Neural cell (in vitro differentiated cells): ENCODE measurements at regions not wholly inside any gene's neighbourhood (a gene's known extent, or its start where the extent isn't known, plus 50 kb on each side); places are given as distances from the start of the nearest gene placed in this dataset.

ENCODE experiments used
- H2AFZ ChIP-seq: fragments of 200-600, 300-800 bp; sonication (generic), shearing (Covaris generic); 2 replicates; pipeline ENCODE4 v1.6.0; 2014; ENCODE audit warnings: low read depth, mild to moderate bottlenecking, antibody characterized with exemption, low read length, moderate library complexity
- H3F3A ChIP-seq: fragments of 200-600 bp; shearing (Covaris generic); 2 replicates; pipeline ENCODE4 v1.6.1; 2016; ENCODE audit warnings: mild to moderate bottlenecking, moderate library complexity, mixed read lengths, antibody characterized with exemption, low read length; ENCODE audit not compliant: insufficient read depth, poor library complexity, severe bottlenecking
- H3K27ac ChIP-seq: fragments of 200-600, 300-800 bp; sonication (generic), shearing (Covaris generic); 2 replicates; pipeline ENCODE4 v1.5.1; 2014; ENCODE audit warnings: mild to moderate bottlenecking, low read length, moderate library complexity
- H3K27me3 ChIP-seq: fragments of 300-800, 200-600 bp; sonication (generic), shearing (Covaris generic); 2 replicates; pipeline ENCODE4 v1.6.0; 2014; ENCODE audit warnings: mild to moderate bottlenecking, low read depth, low read length, moderate library complexity; ENCODE audit not compliant: insufficient read depth
- H3K36me3 ChIP-seq: fragments of 300-800, 200-600 bp; sonication (generic), shearing (Covaris generic); 2 replicates; pipeline ENCODE4 v1.5.1; 2014; ENCODE audit warnings: mild to moderate bottlenecking, antibody characterized with exemption, low read length, moderate library complexity; ENCODE audit not compliant: insufficient read depth
- H3K4me2 ChIP-seq: fragments of 300-800, 200-600 bp; sonication (generic), shearing (Covaris generic); 2 replicates; pipeline ENCODE4 v1.6.0; 2014; ENCODE audit warnings: mild to moderate bottlenecking, low read length
- H3K4me3 ChIP-seq: fragments of 300-800, 200-600 bp; sonication (generic), shearing (Covaris generic); 2 replicates; pipeline ENCODE4 v1.5.1; 2014; ENCODE audit warnings: mild to moderate bottlenecking, low read length, moderate library complexity
- H3K79me2 ChIP-seq: fragments of 200-600 bp; shearing (Covaris generic); replicated peaks from 2 replicates; pipeline ENCODE4 v1.6.0; 2014; ENCODE audit warnings: mild to moderate bottlenecking, low read length, moderate library complexity; ENCODE audit not compliant: insufficient read depth
- H3K9ac ChIP-seq: fragments of 300-800, 200-600 bp; sonication (generic), shearing (Covaris generic); 2 replicates; pipeline ENCODE4 v1.6.1; 2016; ENCODE audit warnings: mild to moderate bottlenecking, low read length, mixed read lengths
- H3K9me2 ChIP-seq: fragments of 200-600 bp; shearing (Covaris generic); 2 replicates; pipeline ENCODE4 v1.6.1; 2016; ENCODE audit warnings: mild to moderate bottlenecking, low read length, mixed read lengths; ENCODE audit not compliant: insufficient read depth
- H3K9me3 ChIP-seq: fragments of 200-600, 300-800 bp; sonication (generic), shearing (Covaris generic); 2 replicates; pipeline ENCODE4 v1.6.1; 2016; ENCODE audit warnings: mild to moderate bottlenecking, mixed run types, low read length, moderate library complexity, mixed read lengths
- H4K20me1 ChIP-seq: fragments of 200-600 bp; shearing (Covaris generic); 2 replicates; pipeline ENCODE4 v1.6.1; 2016; ENCODE audit warnings: mild to moderate bottlenecking, mixed run types; ENCODE audit not compliant: insufficient read depth
- EP300 ChIP-seq: fragments of 450-650 bp; conservative IDR thresholded peaks from 2 replicates; pipeline ENCODE4 v1.6.1; 2014; ENCODE audit warnings: antibody characterized with exemption, mild to moderate bottlenecking, moderate library complexity; ENCODE audit not compliant: poor library complexity, severe bottlenecking
- EZH2 ChIP-seq: fragments of 200-600, 300-800 bp; shearing (Covaris generic), sonication (generic); IDR thresholded peaks from 2 replicates; pipeline ENCODE4 v1.6.1; 2014; ENCODE audit warnings: antibody characterized with exemption, low read length, borderline replicate concordance, mild to moderate bottlenecking; ENCODE audit not compliant: insufficient read depth, poor library complexity, severe bottlenecking
- MXI1 ChIP-seq: fragments of 450-650 bp; conservative IDR thresholded peaks from 2 replicates; pipeline ENCODE4 v1.6.1; 2014; ENCODE audit warnings: antibody characterized with exemption, mild to moderate bottlenecking; ENCODE audit not compliant: poor library complexity, severe bottlenecking
- POLR2AphosphoS5 ChIP-seq: IDR thresholded peaks from 2 replicates; pipeline ENCODE4 v1.6.1; 2012
- RAD21 ChIP-seq: fragments of 450-650 bp; conservative IDR thresholded peaks from 2 replicates; pipeline ENCODE4 v1.6.1; 2014; ENCODE audit warnings: antibody characterized with exemption, mild to moderate bottlenecking, moderate library complexity
- REST ChIP-seq: IDR thresholded peaks from 2 replicates; pipeline ENCODE4 v1.6.1; 2012; ENCODE audit warnings: borderline replicate concordance
- SMC3 ChIP-seq: fragments of 450-650 bp; conservative IDR thresholded peaks from 2 replicates; pipeline ENCODE4 v1.6.1; 2014; ENCODE audit warnings: antibody characterized with exemption, mild to moderate bottlenecking, moderate library complexity; ENCODE audit not compliant: poor library complexity
- TAF1 ChIP-seq: IDR thresholded peaks from 2 replicates; pipeline ENCODE4 v1.6.1; 2012; ENCODE audit warnings: low read depth
- TF ChIP-seq, protein P1 (sequence below): fragments of 450-650 bp; IDR thresholded peaks from 2 replicates; pipeline ENCODE4 v1.5.1; 2014; ENCODE audit warnings: antibody characterized with exemption, mild to moderate bottlenecking, moderate library complexity; ENCODE audit not compliant: poor library complexity, severe bottlenecking

GRCh38 chr22:27639248-27640086 lies 162.1 kb downstream of the MN1 start:
- H2AFZ ChIP-seq = no peak overlapping the region
- H3K36me3 ChIP-seq = no peaks in the 10 kb centered on the region
- H3K4me3 ChIP-seq = no peak overlapping the region
- H3K9ac ChIP-seq = no peak overlapping the region
- H3K9me3 ChIP-seq = no peaks in the 10 kb centered on the region
- H3K79me2 ChIP-seq = no peaks in the 10 kb centered on the region
- H3F3A ChIP-seq = no peaks in the 10 kb centered on the region
- H3K9me2 ChIP-seq = no peaks in the 10 kb centered on the region
- H3K27ac ChIP-seq = no peak overlapping the region
- TF ChIP-seq SMC3 (no peak), RAD21 (no peak), POLR2AphosphoS5 (no peak), EZH2 (no peak), TAF1 (no peak), EP300 (no peak), MXI1 (no peak), REST (no peak)
- TF ChIP-seq, protein P1, sequence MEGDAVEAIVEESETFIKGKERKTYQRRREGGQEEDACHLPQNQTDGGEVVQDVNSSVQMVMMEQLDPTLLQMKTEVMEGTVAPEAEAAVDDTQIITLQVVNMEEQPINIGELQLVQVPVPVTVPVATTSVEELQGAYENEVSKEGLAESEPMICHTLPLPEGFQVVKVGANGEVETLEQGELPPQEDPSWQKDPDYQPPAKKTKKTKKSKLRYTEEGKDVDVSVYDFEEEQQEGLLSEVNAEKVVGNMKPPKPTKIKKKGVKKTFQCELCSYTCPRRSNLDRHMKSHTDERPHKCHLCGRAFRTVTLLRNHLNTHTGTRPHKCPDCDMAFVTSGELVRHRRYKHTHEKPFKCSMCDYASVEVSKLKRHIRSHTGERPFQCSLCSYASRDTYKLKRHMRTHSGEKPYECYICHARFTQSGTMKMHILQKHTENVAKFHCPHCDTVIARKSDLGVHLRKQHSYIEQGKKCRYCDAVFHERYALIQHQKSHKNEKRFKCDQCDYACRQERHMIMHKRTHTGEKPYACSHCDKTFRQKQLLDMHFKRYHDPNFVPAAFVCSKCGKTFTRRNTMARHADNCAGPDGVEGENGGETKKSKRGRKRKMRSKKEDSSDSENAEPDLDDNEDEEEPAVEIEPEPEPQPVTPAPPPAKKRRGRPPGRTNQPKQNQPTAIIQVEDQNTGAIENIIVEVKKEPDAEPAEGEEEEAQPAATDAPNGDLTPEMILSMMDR = no peak
- no peaks in the 10 kb centered on the region for H3K27me3 ChIP-seq
- no peak overlapping the region for H3K4me2 ChIP-seq
- no peaks in the 10 kb centered on the region for H4K20me1 ChIP-seq

DNA sequence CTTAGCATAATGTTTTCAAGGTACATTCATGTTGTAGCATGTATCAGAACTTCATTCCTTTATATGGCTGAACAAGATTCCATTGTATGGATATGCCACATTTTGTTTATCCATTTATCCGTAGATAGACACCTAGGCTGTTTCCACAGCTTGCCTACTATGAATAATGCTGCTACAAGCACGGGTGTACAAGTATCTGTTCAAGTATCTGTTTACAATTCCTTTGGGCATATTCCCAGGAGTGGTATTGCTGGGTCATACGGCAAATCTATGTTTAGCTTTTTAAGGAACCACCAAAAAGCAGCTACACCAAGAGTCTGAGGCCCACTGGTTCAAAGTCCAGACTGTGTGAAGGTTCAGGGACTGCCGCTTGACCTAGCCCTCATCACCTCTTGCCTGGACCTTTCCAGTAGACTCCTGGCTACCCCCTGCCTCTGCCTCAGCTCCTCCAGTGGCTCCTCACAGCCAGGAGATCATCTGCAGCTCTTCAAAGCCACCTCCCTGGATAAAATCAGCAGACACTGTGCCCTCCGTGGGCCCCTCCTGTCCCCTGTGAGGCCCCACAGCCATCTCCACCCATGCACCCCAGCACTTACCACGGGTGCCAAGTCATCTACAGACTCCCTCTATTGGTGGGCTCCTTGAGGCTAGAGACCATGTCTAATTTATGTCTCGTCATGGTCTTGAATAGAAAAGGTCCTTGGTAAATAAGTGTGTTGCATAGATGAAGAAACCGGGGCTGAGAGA lies 160.3 kb downstream of the MN1 start:
- Histone ChIP-seq H3K4me3 (no peak overlapping the region), H3K9me3 (no peaks in the 10 kb centered on the region), H3K27me3 (no peaks in the 10 kb centered on the region), H3F3A (no peaks in the 10 kb centered on the region), H3K9ac (no peak overlapping the region), H3K79me2 (no peaks in the 10 kb centered on the region), H4K20me1 (no peaks in the 10 kb centered on the region), H2AFZ (no peak overlapping the region), H3K36me3 (no peaks in the 10 kb centered on the region), H3K4me2 (no peak overlapping the region), H3K9me2 (no peaks in the 10 kb centered on the region), H3K27ac (no peak overlapping the region)
- no peak for TF ChIP-seq POLR2AphosphoS5
- TF ChIP-seq SMC3 = no peak
- TF ChIP-seq, protein P1 = no peak
- TF ChIP-seq TAF1 = no peak
- no peak for TF ChIP-seq MXI1
- TF ChIP-seq EZH2 = no peak
- no peak for TF ChIP-seq EP300
- TF ChIP-seq RAD21 = no peak
- no peak for TF ChIP-seq REST
